CD14-positive monocyte (primary cell): ENCODE measurements at regions not wholly inside any gene's neighbourhood (a gene's known extent, or its start where the extent isn't known, plus 50 kb on each side); places are given as distances from the start of the nearest gene placed in this dataset.
"Not testable (repeated sequence)": the region's sequence is repeated elsewhere in the genome, so short reads cannot be mapped to it uniquely, and the experiment has no call there.

Experiments
- DNase-seq, 3 donors: peaks; one replicate each; pipeline ENCODE4 v3.0.0-alpha.2; 2011 to 2022
- H2AFZ ChIP-seq: 2 replicates; pipeline ENCODE4 v1.6.0; 2012; ENCODE audit warnings: mild to moderate bottlenecking, low read depth, low read length, inconsistent platforms; ENCODE audit not compliant: insufficient read depth, poor library complexity, severe bottlenecking
- H3K27ac ChIP-seq, 2 donors: 1 replicate in 1 of 2; 2 replicates in 1 of 2; pipeline ENCODE4 v1.5.1; 2012 to 2013; ENCODE audit warnings: low read length in 2 of 2, control low read depth in 1 of 2, inconsistent platforms in 1 of 2, low read depth in 1 of 2, mild to moderate bottlenecking in 1 of 2
- H3K27me3 ChIP-seq, 2 donors: one replicate each; pipeline versions ENCODE4 v1.6.0 to v1.6.1; 2011 to 2013; ENCODE audit warnings: low read length in 2 of 2; ENCODE audit not compliant: control insufficient read depth in 2 of 2, insufficient read depth in 2 of 2
- H3K36me3 ChIP-seq, 2 donors: replicated peaks in 1 of 2; 1 replicate in 1 of 2; 2 replicates in 1 of 2; pipeline versions ENCODE4 v1.5.1 to v1.6.1; 2012 to 2013; ENCODE audit warnings: low read length in 2 of 2, control low read depth in 1 of 2, inconsistent platforms in 1 of 2, mild to moderate bottlenecking in 1 of 2; ENCODE audit not compliant: insufficient read depth in 2 of 2, control insufficient read depth in 1 of 2
- H3K4me1 ChIP-seq, 2 donors: 1 replicate in 1 of 2; 2 replicates in 1 of 2; pipeline versions ENCODE4 v1.5.1 to v1.6.1; 2012 to 2013; ENCODE audit warnings: low read length in 2 of 2, control low read depth in 1 of 2, inconsistent platforms in 1 of 2, mild to moderate bottlenecking in 1 of 2, moderate library complexity in 1 of 2; ENCODE audit not compliant: insufficient read depth in 2 of 2, control insufficient read depth in 1 of 2
- H3K4me2 ChIP-seq: replicated peaks from 2 replicates; pipeline ENCODE3; 2012; ENCODE audit warnings: low read length, moderate library complexity, mild to moderate bottlenecking; ENCODE audit not compliant: poor library complexity, severe bottlenecking; ENCODE audit errors: extremely low read depth
- H3K4me3 ChIP-seq, 3 experiments: fragments of 200-600 bp in 1 of 3; sonication (generic) in 1 of 3; replicated peaks in 1 of 3; 1 replicate in 2 of 3; 2 replicates in 1 of 3; pipeline ENCODE4 v1.5.1; 2011 to 2013; ENCODE audit warnings: low read length in 3 of 3, mild to moderate bottlenecking in 3 of 3, control low read depth in 2 of 3, low read depth in 2 of 3, inconsistent platforms in 1 of 3, moderate library complexity in 1 of 3
- H3K79me2 ChIP-seq: 2 replicates; pipeline ENCODE4 v1.6.0; 2012; ENCODE audit warnings: mild to moderate bottlenecking, control low read depth, inconsistent platforms, low read length, moderate library complexity; ENCODE audit not compliant: insufficient read depth
- H3K9ac ChIP-seq: 2 replicates; pipeline ENCODE4 v1.6.0; 2017; ENCODE audit warnings: low read length, mild to moderate bottlenecking; ENCODE audit not compliant: insufficient read depth, poor library complexity, severe bottlenecking
- H3K9me3 ChIP-seq, 2 donors: replicated peaks in 1 of 2; 1 replicate in 1 of 2; 2 replicates in 1 of 2; pipeline versions ENCODE4 v1.5.1 to v1.6.1; 2012 to 2013; ENCODE audit warnings: low read length in 2 of 2, control low read depth in 1 of 2; ENCODE audit not compliant: control insufficient read depth in 1 of 2, insufficient read depth in 1 of 2
- H4K20me1 ChIP-seq: 2 replicates; pipeline ENCODE4 v1.6.0; 2012; ENCODE audit warnings: mild to moderate bottlenecking, low read length, control low read depth, moderate library complexity; ENCODE audit not compliant: insufficient read depth
- H3K27ac Mint-ChIP-seq, 7 donors: one replicate each; pipeline ENCODE4 v1.8.0; 2020; ENCODE audit warnings: mild to moderate bottlenecking in 7 of 7, mixed read lengths in 7 of 7, moderate library complexity in 6 of 7, inconsistent platforms in 2 of 7
- H3K27me3 Mint-ChIP-seq, 3 donors: one replicate each; pipeline ENCODE4 v1.8.0; 2021 to 2022; ENCODE audit warnings: low read depth in 3 of 3, mild to moderate bottlenecking in 3 of 3, mixed read lengths in 3 of 3, moderate library complexity in 3 of 3, inconsistent platforms in 1 of 3
- H3K36me3 Mint-ChIP-seq, 2 donors: one replicate each; pipeline ENCODE4 v1.8.0; 2020; ENCODE audit warnings: mixed read lengths in 2 of 2, inconsistent platforms in 1 of 2, mild to moderate bottlenecking in 1 of 2
- H3K4me1 Mint-ChIP-seq: one replicate; pipeline ENCODE4 v1.8.0; 2020; ENCODE audit warnings: mild to moderate bottlenecking, mixed read lengths
- H3K4me3 Mint-ChIP-seq, 2 donors: one replicate each; pipeline ENCODE4 v1.8.0; 2020; ENCODE audit warnings: mild to moderate bottlenecking in 2 of 2, mixed read lengths in 2 of 2, moderate library complexity in 1 of 2
- H3K9me3 Mint-ChIP-seq, 7 donors: one replicate each; pipeline ENCODE4 v1.8.0; 2020 to 2022; ENCODE audit warnings: mixed read lengths in 7 of 7, mild to moderate bottlenecking in 6 of 7, moderate library complexity in 6 of 7, inconsistent platforms in 2 of 7
- WGBS: methylation state at CpG from one replicate; pipeline ENCODE4 v1.1.5; 2013; ENCODE audit warnings: missing lambda C conversion rate; ENCODE audit not compliant: insufficient coverage; 5-methylcytosine and 5-hydroxymethylcytosine counted together
- intact Hi-C, 2 donors: fragments of 100-400 bp; cut with micrococcal nuclease; formaldehyde crosslinking; loops; one replicate each; pipeline versions ENCODE4 v1.15.0 to v1.15.1; 2023

- DNase-seq, H2AFZ ChIP-seq, H3K27me3 ChIP-seq, H3K27ac ChIP-seq, H3K9me3 Mint-ChIP-seq, H3K4me3 ChIP-seq, H3K79me2 ChIP-seq, H3K4me1 ChIP-seq, H3K27ac Mint-ChIP-seq, H4K20me1 ChIP-seq, H3K4me3 Mint-ChIP-seq, H3K36me3 Mint-ChIP-seq, H3K9me3 ChIP-seq, H3K4me1 Mint-ChIP-seq, H3K36me3 ChIP-seq, H3K9ac ChIP-seq, H3K27me3 Mint-ChIP-seq, H3K4me2 ChIP-seq, intact Hi-C loops: not testable (repeated sequence)
- WGBS, result no CpG with 5 or more reads among the region's 5 CpGs
Observed at GRCh38 chr5:71404441-71404840, 51.0 kb upstream of the BDP1 start.

GRCh38 chr5:71404936-71405335 lies 50.5 kb upstream of the BDP1 start:
- H3K4me3 Mint-ChIP-seq, intact Hi-C loops, H3K9ac ChIP-seq, DNase-seq, H3K36me3 Mint-ChIP-seq, H3K9me3 ChIP-seq, H4K20me1 ChIP-seq, H3K9me3 Mint-ChIP-seq, H3K4me3 ChIP-seq, H3K4me1 Mint-ChIP-seq, H3K27me3 ChIP-seq, H3K4me2 ChIP-seq, H3K79me2 ChIP-seq, H3K36me3 ChIP-seq, H3K27ac Mint-ChIP-seq, H3K27me3 Mint-ChIP-seq, H2AFZ ChIP-seq, H3K4me1 ChIP-seq, H3K27ac ChIP-seq: not testable (repeated sequence)
- no CpG with 5 or more reads among the region's 2 CpGs for WGBS
